Right ventricle myocardium inferior (tissue), 1 donor: ENCODE measurements at regions not wholly inside any gene's neighbourhood (a gene's known extent, or its start where the extent isn't known, plus 50 kb on each side); places are given as distances from the start of the nearest gene placed in this dataset.

Experiments
- ATAC-seq: fragments of 200-7000 bp; cut with Tn5 transposase; one replicate; pipeline ENCODE4 v1.9.1; 2020; ENCODE audit warnings: mild to moderate bottlenecking, moderate library complexity
- DNase-seq: peaks from one replicate; pipeline ENCODE4 v3.0.0; 2021; ENCODE audit errors: missing footprints
- intact Hi-C: fragments of 100-400 bp; cut with DNase I; formaldehyde crosslinking; loops from one replicate; pipeline ENCODE4 v1.11.0; 2022
- donor health status: DM: no; HTN: yes; CAD: no; lungs with severe emphysema.

- ATAC-seq (no peak), DNase-seq (no peak)
- intact Hi-C loops: no loop called here
Measured at GRCh38 chr13:34028496-34029442, 210.8 kb downstream of the RFC3 start.

- no peak for ATAC-seq
- no peak for DNase-seq
- intact Hi-C loops: no loop called here
Measured at GRCh38 chr13:34030782-34031181, 212.8 kb downstream of the RFC3 start.

GRCh38 chr13:34031610-34032009 is 213.7 kb downstream of the RFC3 start:
- DNase-seq: no peak
- ATAC-seq: no peak
- intact Hi-C loops: no loop called here

GRCh38 chr13:34034411-34034810 is 216.5 kb downstream of the RFC3 start:
- ATAC-seq: no peak
- intact Hi-C loops: no loop called here

GRCh38 chr13:34035178-34035577 is 217.2 kb downstream of the RFC3 start:
- DNase-seq (no peak), ATAC-seq (no peak)
- intact Hi-C loops: no loop called here

More at GRCh38 chr13:34034411-34034810, 216.5 kb downstream of the RFC3 start:
- DNase-seq: no peak

- intact Hi-C loops: no loop called here
- DNase-seq: no peak
- ATAC-seq: no peak
Measured at GRCh38 chr13:34035676-34036325, 217.9 kb downstream of the RFC3 start.

- no peak for ATAC-seq
- DNase-seq: no peak
- intact Hi-C loops: no loop called here
Measured at GRCh38 chr13:34037636-34038540, 219.9 kb downstream of the RFC3 start.

- no peak for DNase-seq
- intact Hi-C loops: no loop called here
- no peak for ATAC-seq
Measured at GRCh38 chr13:34038541-34039068, 220.7 kb downstream of the RFC3 start.

GRCh38 chr13:34039678-34040077 is 221.7 kb downstream of the RFC3 start:
- ATAC-seq (no peak), DNase-seq (no peak)
- intact Hi-C loops: no loop called here

GRCh38 chr13:34040863-34041262 is 222.9 kb downstream of the RFC3 start:
- no peak for ATAC-seq
- no peak for DNase-seq
- intact Hi-C loops: no loop called here

- ATAC-seq (no peak), DNase-seq (no peak)
- intact Hi-C loops: no loop called here
Measured at GRCh38 chr13:34044041-34044440, 226.1 kb downstream of the RFC3 start.

GRCh38 chr13:34044660-34045080 is 226.7 kb downstream of the RFC3 start:
- intact Hi-C loops: no loop called here
- no peak for DNase-seq

GRCh38 chr13:34046457-34046856 is 228.5 kb downstream of the RFC3 start:
- no peak for ATAC-seq
- no peak for DNase-seq

More at GRCh38 chr13:34044660-34045080, 226.7 kb downstream of the RFC3 start:
- no peak for ATAC-seq

GRCh38 chr13:34048652-34049051 is 230.7 kb downstream of the RFC3 start:
- ATAC-seq (no peak), DNase-seq (no peak)
- intact Hi-C loops: no loop called here

More at GRCh38 chr13:34046457-34046856, 228.5 kb downstream of the RFC3 start:
- intact Hi-C loops: no loop called here

- intact Hi-C loops: no loop called here
- ATAC-seq (no peak), DNase-seq (no peak)
Measured at GRCh38 chr13:34056733-34057258, 238.8 kb downstream of the RFC3 start.

- no peak for DNase-seq
Measured at GRCh38 chr13:34064456-34065205, 246.7 kb downstream of the RFC3 start.

GRCh38 chr13:34065928-34066327 is 248.0 kb downstream of the RFC3 start:
- intact Hi-C loops: no loop called here
- ATAC-seq: no peak

More at GRCh38 chr13:34064456-34065205, 246.7 kb downstream of the RFC3 start:
- no peak for ATAC-seq
- intact Hi-C loops: no loop called here

GRCh38 chr13:34066344-34066743 is 248.4 kb downstream of the RFC3 start:
- intact Hi-C loops: no loop called here
- ATAC-seq: no peak

More at GRCh38 chr13:34065928-34066327, 248.0 kb downstream of the RFC3 start:
- DNase-seq: no peak

More at GRCh38 chr13:34066344-34066743, 248.4 kb downstream of the RFC3 start:
- no peak for DNase-seq
